GM12891 (cell line): ENCODE measurements at regions not wholly inside any gene's neighbourhood (a gene's known extent, or its start where the extent isn't known, plus 50 kb on each side); places are given as distances from the start of the nearest gene placed in this dataset.

ENCODE experiments used
- POLR2A ChIP-seq: IDR thresholded peaks from 2 replicates; pipeline ENCODE4 v1.6.1; 2011; ENCODE audit warnings: low read depth, low read length, control low read depth
- POLR2AphosphoS5 ChIP-seq: IDR thresholded peaks from 2 replicates; pipeline ENCODE4 v1.6.1; 2011; ENCODE audit warnings: low read depth, low read length, control low read depth

- TF ChIP-seq POLR2AphosphoS5 (no peak), POLR2A (no peak)
Measured at GRCh38 chr6:166714187-166714510, 87.1 kb upstream of the RPS6KA2 start.
